H1 (cell line): ENCODE measurements at regions not wholly inside any gene's neighbourhood (a gene's known extent, or its start where the extent isn't known, plus 50 kb on each side); places are given as distances from the start of the nearest gene placed in this dataset.

Source experiments
- CHD7 ChIP-seq: fragments of 300-600 bp; sonication (generic); IDR thresholded peaks from 2 replicates; pipeline ENCODE4 v1.7.1; 2012; ENCODE audit warnings: low read length, moderate library complexity, mild to moderate bottlenecking, inconsistent platforms; ENCODE audit not compliant: insufficient replicate concordance

- no peak for TF ChIP-seq CHD7
- TF ChIP-seq, all 59 proteins: peak for 0
Observed at GRCh38 chr2:24424387-24424786, 64.1 kb upstream of the ITSN2 start (continued).
